DLD1 (cell line): ENCODE measurements at regions not wholly inside any gene's neighbourhood (a gene's known extent, or its start where the extent isn't known, plus 50 kb on each side); places are given as distances from the start of the nearest gene placed in this dataset.
"Not testable (repeated sequence)": the region's sequence is repeated elsewhere in the genome, so short reads cannot be mapped to it uniquely, and the experiment has no call there.

Experiments
- in situ Hi-C: cut with HindIII; loops from 2 replicates; pipeline ENCODE4 v1.10.0; 2017; ENCODE audit warnings: low sequenced_read_pairs

DNA sequence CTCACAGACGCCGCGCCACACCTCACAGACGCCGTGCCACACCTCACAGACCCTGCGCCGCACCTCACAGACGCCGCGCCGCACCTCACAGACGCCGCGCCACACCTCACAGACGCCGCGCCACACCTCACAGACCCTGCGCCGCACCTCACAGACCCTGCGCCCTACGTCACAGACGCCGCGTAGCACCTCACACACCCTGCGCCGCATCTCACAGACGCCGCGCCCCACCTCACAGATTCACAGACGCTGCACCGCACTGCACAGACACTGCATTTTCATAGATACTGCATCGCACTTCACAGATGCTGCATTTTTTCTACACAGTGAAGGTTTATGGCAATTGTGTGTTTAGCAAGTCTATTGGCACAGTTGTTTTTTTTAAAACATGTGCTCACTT lies 657.8 kb downstream of the TRIML1 start:
- in situ Hi-C loops: not testable (repeated sequence)

DNA sequence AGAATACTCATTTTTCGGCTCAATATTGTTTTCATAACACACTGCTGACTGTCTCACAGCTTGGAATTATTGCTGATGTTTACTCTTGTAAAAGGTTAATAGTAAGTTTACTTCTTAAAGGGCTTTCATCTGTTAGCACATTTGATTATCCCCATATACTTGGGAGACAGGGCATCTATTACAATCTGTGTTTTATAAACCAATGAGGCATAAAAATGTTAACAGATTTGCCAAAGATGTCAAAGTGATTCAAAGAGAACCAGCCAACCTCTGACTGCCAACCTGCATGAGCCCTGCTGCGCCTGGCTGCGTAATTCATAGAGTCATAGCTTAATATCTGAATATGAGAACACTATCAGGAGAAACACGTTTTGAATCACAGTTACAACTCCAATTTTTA lies 665.6 kb downstream of the TRIML1 start:
- in situ Hi-C loops: no loop called here

- in situ Hi-C loops: no loop called here
Measured at GRCh38 chr4:188811121-188811520, 671.9 kb downstream of the TRIML1 start.

DNA sequence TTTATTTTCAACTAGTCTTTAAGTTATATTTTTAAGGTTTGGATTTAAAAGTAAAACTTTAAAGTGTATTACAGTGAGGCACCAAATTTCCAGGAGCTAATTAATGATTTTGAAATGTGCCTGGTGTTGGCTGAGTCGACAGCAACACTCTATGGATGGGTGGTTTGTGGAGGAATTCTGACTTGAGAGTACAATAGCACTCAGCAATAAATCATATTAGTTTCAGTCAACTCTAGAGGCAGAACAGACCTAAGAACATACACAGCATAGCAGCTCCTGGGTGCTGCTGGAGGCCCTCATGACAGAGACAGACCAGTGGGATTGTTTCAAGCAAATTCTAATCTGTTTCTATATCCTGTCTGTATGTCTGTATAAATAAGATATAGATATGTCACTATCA lies 673.4 kb downstream of the TRIML1 start:
- in situ Hi-C loops: no loop called here

DNA sequence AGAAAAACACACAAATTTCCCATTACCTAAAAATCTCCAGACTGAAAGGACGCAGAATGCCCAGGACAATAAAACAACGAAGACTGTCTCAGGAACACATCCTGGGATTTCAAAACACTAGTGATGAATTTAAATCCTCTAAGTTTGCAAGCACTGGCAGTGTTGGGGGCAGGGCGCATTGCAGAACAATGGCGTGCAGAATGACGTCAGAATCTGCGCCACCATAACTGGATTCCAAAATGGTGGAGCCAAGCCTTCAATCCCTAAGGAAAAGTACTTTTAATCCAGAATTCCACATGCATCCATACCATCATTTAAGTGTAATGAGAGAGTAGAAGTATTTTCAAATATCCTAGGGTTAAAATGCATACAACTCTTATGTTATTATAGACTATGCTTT lies 679.1 kb downstream of the TRIML1 start:
- in situ Hi-C loops: no loop called here

GRCh38 chr4:188819233-188819632 lies 680.0 kb downstream of the TRIML1 start:
- in situ Hi-C loops: no loop called here

DNA sequence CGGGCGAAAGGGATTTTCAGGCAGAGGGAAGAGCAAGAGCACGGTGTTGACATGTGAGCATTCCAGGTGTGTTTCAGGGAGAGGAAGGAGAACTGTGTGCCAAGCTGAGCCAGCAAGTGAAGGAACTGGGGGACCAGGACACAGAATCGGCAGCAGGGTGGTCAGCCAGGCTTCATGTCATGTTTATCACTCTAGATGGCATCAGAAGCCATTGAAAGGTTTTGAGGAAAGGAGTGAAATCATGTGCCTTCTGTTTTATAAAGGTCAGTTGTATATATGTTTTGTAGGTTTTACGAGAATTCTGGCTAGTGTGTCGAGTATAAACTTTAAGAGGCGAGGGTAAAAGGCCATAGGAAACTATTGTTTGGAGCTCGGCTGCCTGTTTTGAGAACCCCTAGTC lies 682.3 kb downstream of the TRIML1 start:
- in situ Hi-C loops: no loop called here

DNA sequence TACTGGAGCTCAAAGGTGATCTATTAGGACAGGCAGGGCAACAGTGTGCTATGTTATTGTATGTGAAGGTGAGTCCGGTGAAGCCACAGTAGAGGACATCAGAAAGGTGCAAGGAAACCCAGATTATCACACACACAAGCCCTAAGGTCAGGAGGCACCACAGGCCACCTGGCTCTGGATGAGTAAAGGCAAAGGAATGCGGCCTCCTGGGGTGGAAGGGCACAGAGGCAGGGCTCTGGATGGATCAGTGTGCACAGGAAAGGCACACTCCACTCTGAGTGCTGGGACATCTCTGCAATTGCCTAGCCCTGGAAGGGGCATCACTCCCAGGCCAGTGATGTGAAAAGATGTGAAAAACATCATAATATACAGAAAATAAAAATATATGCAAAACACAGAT lies 683.5 kb downstream of the TRIML1 start:
- in situ Hi-C loops: no loop called here

DNA sequence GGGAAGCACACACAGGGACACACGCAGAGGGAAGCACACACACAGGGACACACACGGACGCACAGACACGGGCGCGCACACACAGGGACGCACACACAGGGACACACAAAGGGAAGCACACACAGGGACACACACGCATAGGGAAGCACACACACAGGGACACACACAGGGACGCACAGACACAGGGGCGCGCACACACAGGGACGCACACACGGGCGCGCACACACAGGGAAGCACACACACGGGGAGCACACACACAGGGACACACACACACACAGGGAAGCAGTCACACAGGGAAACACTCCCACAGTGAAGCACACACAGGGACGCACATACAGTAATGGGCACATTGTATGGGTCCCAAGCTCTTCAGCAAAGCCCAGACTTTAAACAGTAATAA lies 685.3 kb downstream of the TRIML1 start:
- in situ Hi-C loops: no loop called here

DNA sequence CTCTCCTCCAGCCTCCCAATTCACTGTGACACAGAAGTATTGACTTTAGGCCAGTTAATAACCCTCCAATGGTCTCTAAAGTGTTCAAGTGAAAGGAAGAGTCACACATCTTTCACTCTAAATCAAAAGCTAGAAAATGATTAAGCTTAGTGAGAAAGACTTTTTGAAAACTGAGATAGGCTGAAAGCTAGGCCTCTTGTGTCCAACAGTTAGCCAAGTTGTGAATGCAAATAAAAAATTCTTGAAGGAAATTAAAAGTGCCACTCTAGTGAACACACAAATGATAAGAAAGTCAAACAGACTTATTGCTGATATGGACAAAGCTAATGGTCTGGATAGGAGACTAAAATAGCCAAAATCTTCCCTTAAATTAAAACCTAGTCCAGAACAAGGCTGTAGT lies 687.2 kb downstream of the TRIML1 start:
- in situ Hi-C loops: no loop called here

DNA sequence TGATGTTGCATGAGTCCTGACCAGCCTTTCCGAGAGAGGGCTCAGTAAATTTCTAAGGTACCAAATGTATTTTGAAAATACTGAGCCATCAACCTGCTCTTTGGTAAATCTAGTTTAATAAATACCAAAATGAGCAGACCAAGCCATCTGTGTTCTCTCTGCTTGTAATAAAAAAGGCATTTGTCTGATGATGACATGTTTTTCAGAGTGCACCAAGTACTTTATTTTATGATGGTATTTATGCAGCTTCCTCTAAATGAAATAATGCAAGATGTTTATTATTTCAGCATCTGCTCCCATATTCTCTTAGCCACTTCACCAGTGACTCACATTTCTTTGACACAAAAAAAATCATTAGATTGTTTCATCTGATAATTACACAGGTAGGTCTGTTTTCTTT lies 700.5 kb downstream of the TRIML1 start:
- in situ Hi-C loops: no loop called here

DNA sequence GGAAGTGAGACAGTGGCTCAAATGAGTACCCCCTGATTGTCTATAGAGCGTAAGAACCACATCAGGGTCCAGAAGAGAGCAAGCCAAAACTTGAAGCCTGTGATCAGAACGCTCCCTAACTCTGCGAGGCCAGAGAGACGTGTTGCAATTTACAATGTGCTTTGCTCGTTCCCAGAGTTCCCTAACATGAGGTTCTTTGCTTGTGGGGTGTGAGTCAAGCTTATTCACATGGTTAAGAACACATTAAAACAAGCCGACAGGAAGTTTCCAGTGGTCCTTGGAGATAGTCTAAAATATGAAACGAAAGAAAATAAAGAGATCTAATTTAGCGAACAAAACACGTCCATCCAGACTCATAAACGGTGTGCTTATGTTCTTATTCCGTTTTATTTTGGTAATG lies 702.3 kb downstream of the TRIML1 start:
- in situ Hi-C loops: no loop called here

GRCh38 chr4:188854436-188854835 lies 715.2 kb downstream of the TRIML1 start:
- in situ Hi-C loops: no loop called here

- in situ Hi-C loops: no loop called here
Measured at GRCh38 chr4:188858696-188859095, 719.5 kb downstream of the TRIML1 start.

- in situ Hi-C loops: no loop called here
Measured at GRCh38 chr4:188864741-188865140, 725.5 kb downstream of the TRIML1 start.

DNA sequence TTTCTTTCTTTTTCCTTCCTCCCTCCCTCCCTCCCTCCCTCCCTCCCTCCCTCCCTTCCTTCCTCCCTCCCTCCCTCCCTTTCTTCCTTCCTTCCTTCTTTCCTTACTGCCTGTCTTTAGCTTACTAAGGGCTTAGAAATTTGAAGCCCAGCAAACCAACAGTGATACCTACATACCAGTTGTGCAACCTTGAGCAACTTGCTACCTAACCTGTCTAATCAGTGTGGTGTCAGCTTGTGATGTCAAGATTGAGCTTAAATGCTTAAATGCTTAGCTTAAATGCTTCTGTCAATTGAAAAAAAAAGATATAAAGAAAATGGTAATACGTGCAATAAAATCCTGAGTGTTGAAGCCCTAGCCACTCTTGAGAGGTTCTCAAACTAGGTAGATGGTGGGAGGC lies 728.6 kb downstream of the TRIML1 start:
- in situ Hi-C loops: no loop called here

GRCh38 chr4:188869581-188869980 lies 730.3 kb downstream of the TRIML1 start:
- in situ Hi-C loops: no loop called here

GRCh38 chr4:188872809-188873208 lies 733.6 kb downstream of the TRIML1 start:
- in situ Hi-C loops: no loop called here

DNA sequence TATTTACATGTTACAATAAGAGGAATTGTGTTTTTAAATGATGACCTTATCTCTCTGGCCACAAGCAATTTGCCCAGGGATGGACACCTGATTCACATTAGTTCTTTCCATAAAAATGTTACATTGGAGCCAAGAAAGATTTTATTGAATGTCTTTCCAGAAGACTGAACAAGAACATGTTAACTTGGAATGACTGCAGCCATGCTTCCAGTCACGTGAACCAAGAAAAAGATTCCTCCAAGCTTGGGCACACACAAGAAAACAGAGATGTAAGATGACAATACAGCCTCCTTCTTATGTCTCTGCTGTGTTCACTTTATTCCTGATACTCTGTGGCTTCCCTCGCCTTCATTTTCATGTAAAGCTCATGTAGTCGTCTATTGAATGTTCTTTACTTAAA lies 737.6 kb downstream of the TRIML1 start:
- in situ Hi-C loops: no loop called here

DNA sequence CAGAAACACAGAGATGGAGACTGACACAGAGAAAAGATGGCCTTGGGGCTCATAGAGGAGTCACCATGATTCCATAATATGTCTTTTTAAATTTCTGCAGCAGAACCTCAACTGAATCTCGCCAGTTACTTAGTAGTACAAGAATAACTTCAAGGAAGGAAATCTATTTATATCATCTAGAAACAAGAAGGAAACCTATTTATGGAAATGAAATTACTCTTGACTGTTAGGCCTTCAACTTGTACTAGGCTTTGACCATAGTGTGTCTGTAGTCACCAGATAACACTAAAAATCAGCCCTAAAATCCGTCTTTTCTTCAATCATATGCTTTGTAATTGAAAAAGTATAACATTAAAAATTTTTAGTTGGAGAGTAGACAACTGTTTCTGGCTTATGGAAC lies 740.4 kb downstream of the TRIML1 start:
- in situ Hi-C loops: no loop called here

GRCh38 chr4:188887905-188888304 lies 748.7 kb downstream of the TRIML1 start:
- in situ Hi-C loops: no loop called here

DNA sequence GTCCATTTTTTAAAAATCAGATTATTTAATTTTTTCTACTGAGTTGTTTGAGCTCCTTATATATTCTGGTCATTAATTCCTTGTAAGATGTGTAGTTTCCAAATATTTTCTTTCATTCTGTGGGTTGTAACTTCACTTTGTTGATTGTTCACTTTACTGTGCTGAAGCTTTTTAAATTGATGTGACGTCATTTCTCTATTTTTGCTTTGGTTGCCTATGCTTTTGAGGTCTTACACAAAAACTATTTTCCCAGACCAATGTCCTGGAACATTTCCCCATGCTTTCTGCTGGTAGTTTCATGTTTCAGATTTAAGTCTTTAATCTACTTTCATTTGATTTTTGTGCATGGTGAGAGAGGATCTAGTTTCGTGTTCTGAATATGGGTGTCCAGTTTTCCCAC lies 753.6 kb downstream of the TRIML1 start:
- in situ Hi-C loops: no loop called here

DNA sequence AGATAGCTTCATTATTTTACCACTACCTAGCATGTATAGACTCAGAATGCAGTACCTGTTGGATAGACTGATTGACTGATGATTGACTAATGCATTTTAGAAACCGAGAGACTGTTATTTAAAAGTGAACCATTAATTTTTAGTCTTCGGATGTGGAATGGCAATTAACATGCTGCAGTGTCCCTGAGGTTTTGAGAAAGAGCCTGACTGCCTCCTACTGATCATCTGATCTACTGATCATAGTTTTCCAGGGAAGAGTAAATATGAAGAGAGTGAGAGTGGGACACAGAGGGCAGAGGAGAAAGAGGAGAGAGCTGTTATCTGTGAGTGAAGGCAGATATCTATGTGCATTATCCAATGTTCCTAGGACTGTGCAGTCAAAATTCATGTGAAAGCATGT lies 764.7 kb downstream of the TRIML1 start:
- in situ Hi-C loops: no loop called here

DNA sequence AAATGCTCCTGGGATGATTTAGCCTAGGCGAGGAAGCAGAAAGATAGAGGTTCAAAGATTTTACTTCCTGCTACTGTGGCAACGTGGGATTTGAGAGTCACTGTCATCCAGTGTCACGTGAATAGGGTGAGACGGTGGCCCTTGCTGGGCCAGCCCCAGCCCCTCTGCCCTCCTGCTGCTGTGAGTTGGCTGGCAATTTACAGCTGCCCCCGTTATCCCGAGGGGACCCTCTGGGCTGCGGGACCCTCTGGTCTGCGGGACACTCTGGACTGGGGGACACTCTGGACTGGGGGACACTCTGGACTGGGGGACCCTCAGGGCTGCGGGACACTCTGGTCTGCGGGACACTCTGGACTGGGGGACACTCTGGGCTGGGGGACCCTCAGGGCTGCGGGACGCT lies 765.4 kb downstream of the TRIML1 start:
- in situ Hi-C loops: no loop called here
